ENCODE measurements at regions not wholly inside any gene's neighbourhood (a gene's known extent, or its start where the extent isn't known, plus 50 kb on each side); places are given as distances from the start of the nearest gene placed in this dataset.

GRCh38 chr18:52200406-52200805, 139.6 kb upstream of the DCC start:
- no peaks in the 10 kb centered on the region for H3K36me3 Mint-ChIP-seq (ENCODE audit: low read depth, unreplicated experiment)
- H3K4me3 Mint-ChIP-seq (ENCODE audit: unreplicated experiment), result no peak overlapping the region
- H3K9me3 Mint-ChIP-seq (ENCODE audit: unreplicated experiment), result no peaks in the 10 kb centered on the region
- no peak for DNase-seq (ENCODE audit: low spot score)
- peaks cover 2% of the 10 kb centered on the region for H3K27me3 Mint-ChIP-seq (ENCODE audit: unreplicated experiment)
- no peak overlapping the region for H3K27ac Mint-ChIP-seq (ENCODE audit: unreplicated experiment)
- H3K4me1 Mint-ChIP-seq (ENCODE audit: unreplicated experiment), result no peaks in the 10 kb centered on the region
- TF ChIP-seq, protein P1, sequence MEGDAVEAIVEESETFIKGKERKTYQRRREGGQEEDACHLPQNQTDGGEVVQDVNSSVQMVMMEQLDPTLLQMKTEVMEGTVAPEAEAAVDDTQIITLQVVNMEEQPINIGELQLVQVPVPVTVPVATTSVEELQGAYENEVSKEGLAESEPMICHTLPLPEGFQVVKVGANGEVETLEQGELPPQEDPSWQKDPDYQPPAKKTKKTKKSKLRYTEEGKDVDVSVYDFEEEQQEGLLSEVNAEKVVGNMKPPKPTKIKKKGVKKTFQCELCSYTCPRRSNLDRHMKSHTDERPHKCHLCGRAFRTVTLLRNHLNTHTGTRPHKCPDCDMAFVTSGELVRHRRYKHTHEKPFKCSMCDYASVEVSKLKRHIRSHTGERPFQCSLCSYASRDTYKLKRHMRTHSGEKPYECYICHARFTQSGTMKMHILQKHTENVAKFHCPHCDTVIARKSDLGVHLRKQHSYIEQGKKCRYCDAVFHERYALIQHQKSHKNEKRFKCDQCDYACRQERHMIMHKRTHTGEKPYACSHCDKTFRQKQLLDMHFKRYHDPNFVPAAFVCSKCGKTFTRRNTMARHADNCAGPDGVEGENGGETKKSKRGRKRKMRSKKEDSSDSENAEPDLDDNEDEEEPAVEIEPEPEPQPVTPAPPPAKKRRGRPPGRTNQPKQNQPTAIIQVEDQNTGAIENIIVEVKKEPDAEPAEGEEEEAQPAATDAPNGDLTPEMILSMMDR (IDR thresholded peaks at IDR 0.05; ENCODE audit: unreplicated experiment), result no peak

- H3K27me3 Mint-ChIP-seq (ENCODE audit: unreplicated experiment), result peaks cover 2% of the 10 kb centered on the region
- H3K4me3 Mint-ChIP-seq (ENCODE audit: unreplicated experiment), result no peak overlapping the region
- no peak overlapping the region for H3K27ac Mint-ChIP-seq (ENCODE audit: unreplicated experiment)
- DNase-seq (ENCODE audit: low spot score), result no peak
- no peaks in the 10 kb centered on the region for H3K36me3 Mint-ChIP-seq (ENCODE audit: low read depth, unreplicated experiment)
- no peaks in the 10 kb centered on the region for H3K4me1 Mint-ChIP-seq (ENCODE audit: unreplicated experiment)
- H3K9me3 Mint-ChIP-seq (ENCODE audit: unreplicated experiment), result no peaks in the 10 kb centered on the region
- TF ChIP-seq, protein P1 (IDR thresholded peaks at IDR 0.05; ENCODE audit: unreplicated experiment), result no peak
Measured at GRCh38 chr18:52200921-52201663, 138.9 kb upstream of the DCC start.

GRCh38 chr18:52208646-52209045, 131.4 kb upstream of the DCC start:
- no peaks in the 10 kb centered on the region for H3K4me1 Mint-ChIP-seq (ENCODE audit: unreplicated experiment)
- TF ChIP-seq, protein P1 (IDR thresholded peaks at IDR 0.05; ENCODE audit: unreplicated experiment), result no peak
- H3K36me3 Mint-ChIP-seq (ENCODE audit: low read depth, unreplicated experiment), result no peaks in the 10 kb centered on the region
- H3K4me3 Mint-ChIP-seq (ENCODE audit: unreplicated experiment), result no peak overlapping the region
- peaks cover 2% of the 10 kb centered on the region for H3K27me3 Mint-ChIP-seq (ENCODE audit: unreplicated experiment)
- no peak for DNase-seq (ENCODE audit: low spot score)
- no peak overlapping the region for H3K27ac Mint-ChIP-seq (ENCODE audit: unreplicated experiment)
- H3K9me3 Mint-ChIP-seq (ENCODE audit: unreplicated experiment), result no peaks in the 10 kb centered on the region

- TF ChIP-seq, protein P1 (IDR thresholded peaks at IDR 0.05; ENCODE audit: unreplicated experiment), result no peak
- Mint-ChIP-seq H3K27ac (ENCODE audit: unreplicated experiment) (no peak overlapping the region), H3K27me3 (ENCODE audit: unreplicated experiment) (no peaks in the 10 kb centered on the region)
Measured at GRCh38 chr18:52216109-52216508, 123.9 kb upstream of the DCC start.

GRCh38 chr18:52216666-52217065, 123.3 kb upstream of the DCC start:
- H3K27me3 Mint-ChIP-seq (ENCODE audit: unreplicated experiment), result no peaks in the 10 kb centered on the region
- no peaks in the 10 kb centered on the region for H3K36me3 Mint-ChIP-seq (ENCODE audit: low read depth, unreplicated experiment)
- no peaks in the 10 kb centered on the region for H3K4me1 Mint-ChIP-seq (ENCODE audit: unreplicated experiment)
- no peak for DNase-seq (ENCODE audit: low spot score)
- no peak overlapping the region for H3K27ac Mint-ChIP-seq (ENCODE audit: unreplicated experiment)
- H3K9me3 Mint-ChIP-seq (ENCODE audit: unreplicated experiment), result peaks cover 4% of the 10 kb centered on the region
- H3K4me3 Mint-ChIP-seq (ENCODE audit: unreplicated experiment), result no peak overlapping the region
- TF ChIP-seq, protein P1 (IDR thresholded peaks at IDR 0.05; ENCODE audit: unreplicated experiment), result no peak

More at GRCh38 chr18:52216109-52216508, 123.9 kb upstream of the DCC start:
- no peak for DNase-seq (ENCODE audit: low spot score)
- Mint-ChIP-seq H3K36me3 (ENCODE audit: low read depth, unreplicated experiment) (no peaks in the 10 kb centered on the region), H3K4me1 (ENCODE audit: unreplicated experiment) (no peaks in the 10 kb centered on the region), H3K9me3 (ENCODE audit: unreplicated experiment) (peaks cover 4% of the 10 kb centered on the region), H3K4me3 (ENCODE audit: unreplicated experiment) (no peak overlapping the region)

Data from endothelial cell (in vitro differentiated cells).